SU-DHL-6 (cell line): ENCODE measurements at regions not wholly inside any gene's neighbourhood (a gene's known extent, or its start where the extent isn't known, plus 50 kb on each side); places are given as distances from the start of the nearest gene placed in this dataset.

Source experiments
- H2AFZ ChIP-seq: fragments of 200-600 bp; sonication (generic); 2 replicates; pipeline ENCODE4 v1.6.1; 2014; ENCODE audit warnings: low read depth, mild to moderate bottlenecking, moderate library complexity, mixed read lengths, antibody characterized with exemption, low read length; ENCODE audit not compliant: severe bottlenecking
- H3F3A ChIP-seq: fragments of 200-600 bp; shearing (Covaris generic); 2 replicates; pipeline ENCODE4 v1.6.0; 2016; ENCODE audit warnings: antibody characterized with exemption, mild to moderate bottlenecking; ENCODE audit not compliant: insufficient read depth
- H3K27ac ChIP-seq: fragments of 200-600 bp; sonication (generic); 2 replicates; pipeline ENCODE4 v1.5.1; 2016; ENCODE audit warnings: low read depth, mild to moderate bottlenecking, low read length, moderate library complexity, mixed read lengths
- H3K27me3 ChIP-seq: fragments of 200-600 bp; sonication (generic), shearing (Covaris generic); 2 replicates; pipeline ENCODE4 v1.6.0; 2014; ENCODE audit warnings: mild to moderate bottlenecking, low read length
- H3K36me3 ChIP-seq: fragments of 200-600 bp; sonication (generic); 2 replicates; pipeline ENCODE4 v1.6.1; 2014; ENCODE audit warnings: mild to moderate bottlenecking, low read length, mixed read lengths
- H3K4me2 ChIP-seq: fragments of 300-600, 200-600 bp; shearing (Covaris generic), sonication (generic); 2 replicates; pipeline ENCODE4 v1.6.0; 2014; ENCODE audit warnings: low read length, low read depth, mild to moderate bottlenecking; ENCODE audit not compliant: poor library complexity, severe bottlenecking
- H3K4me3 ChIP-seq: fragments of 200-600 bp; sonication (generic); 2 replicates; pipeline ENCODE4 v1.5.1; 2014; ENCODE audit warnings: antibody characterized with exemption, low read length, mild to moderate bottlenecking, mixed read lengths; ENCODE audit not compliant: insufficient read depth, poor library complexity, severe bottlenecking
- H3K79me2 ChIP-seq: fragments of 200-600 bp; sonication (generic); 2 replicates; pipeline ENCODE4 v1.6.1; 2014; ENCODE audit warnings: mild to moderate bottlenecking, low read length, moderate library complexity; ENCODE audit not compliant: insufficient read depth
- H3K9ac ChIP-seq: fragments of 200-600 bp; sonication (generic); 2 replicates; pipeline ENCODE4 v1.7.0; 2014; ENCODE audit warnings: mild to moderate bottlenecking, low read length
- H3K9me2 ChIP-seq: fragments of 200-600 bp; sonication (generic); replicated peaks from 2 replicates; pipeline ENCODE4 v1.6.1; 2014; ENCODE audit warnings: low read length; ENCODE audit not compliant: insufficient read depth
- H3K9me3 ChIP-seq: fragments of 200-600 bp; sonication (generic); 2 replicates; pipeline ENCODE4 v1.6.1; 2014; ENCODE audit warnings: low read length, mixed read lengths; ENCODE audit not compliant: insufficient read depth
- H4K20me1 ChIP-seq: fragments of 200-600 bp; sonication (generic); 2 replicates; pipeline ENCODE4 v1.6.1; 2014; ENCODE audit warnings: low read depth, mild to moderate bottlenecking, antibody characterized with exemption, low read length, moderate library complexity, mixed read lengths
- EZH2phosphoT487 ChIP-seq: fragments of 200-600 bp; sonication (generic), shearing (Covaris generic); conservative IDR thresholded peaks from 2 replicates; pipeline ENCODE4 v1.6.1; 2018; ENCODE audit warnings: mild to moderate bottlenecking, antibody characterized with exemption, low read length, moderate library complexity, mixed read lengths
- TF ChIP-seq, protein P1 (sequence below): fragments of 200-600 bp; sonication (generic); IDR thresholded peaks from one replicate; pipeline ENCODE4 v1.5.1; 2017; ENCODE audit warnings: antibody characterized with exemption, mild to moderate bottlenecking, low read length, moderate library complexity; ENCODE audit not compliant: insufficient read depth, poor library complexity, severe bottlenecking

DNA sequence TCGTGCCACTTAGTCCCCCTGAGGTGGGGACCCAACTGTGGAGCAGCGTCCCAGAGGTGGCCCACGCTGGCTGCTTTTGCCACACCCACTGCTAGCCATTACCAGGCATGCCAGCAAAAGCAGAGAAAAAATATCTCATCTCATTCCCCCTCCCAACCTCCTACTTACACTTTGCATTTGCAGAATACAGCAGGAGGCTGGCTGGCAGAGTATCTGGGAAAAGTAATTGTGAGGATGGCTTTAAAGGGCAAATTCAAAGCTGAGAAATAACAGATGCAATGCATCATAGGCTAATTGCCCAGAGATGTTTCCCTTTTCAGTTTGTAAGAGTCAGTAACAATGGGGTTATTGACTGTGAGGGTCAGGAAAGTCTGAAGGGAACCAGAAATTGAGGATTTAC lies 438.1 kb upstream of the DSEL start:
- Histone ChIP-seq H3K4me3 (no peak overlapping the region), H3K9me3 (no peaks in the 10 kb centered on the region), H3K79me2 (no peaks in the 10 kb centered on the region), H3K27ac (no peak overlapping the region), H3K4me2 (no peak overlapping the region), H4K20me1 (no peaks in the 10 kb centered on the region), H3K9ac (no peak overlapping the region), H3K9me2 (no peaks in the 10 kb centered on the region), H3K36me3 (no peaks in the 10 kb centered on the region), H3F3A (no peaks in the 10 kb centered on the region), H3K27me3 (no peaks in the 10 kb centered on the region), H2AFZ (no peak overlapping the region)
- no peak for TF ChIP-seq EZH2phosphoT487
- TF ChIP-seq, protein P1, sequence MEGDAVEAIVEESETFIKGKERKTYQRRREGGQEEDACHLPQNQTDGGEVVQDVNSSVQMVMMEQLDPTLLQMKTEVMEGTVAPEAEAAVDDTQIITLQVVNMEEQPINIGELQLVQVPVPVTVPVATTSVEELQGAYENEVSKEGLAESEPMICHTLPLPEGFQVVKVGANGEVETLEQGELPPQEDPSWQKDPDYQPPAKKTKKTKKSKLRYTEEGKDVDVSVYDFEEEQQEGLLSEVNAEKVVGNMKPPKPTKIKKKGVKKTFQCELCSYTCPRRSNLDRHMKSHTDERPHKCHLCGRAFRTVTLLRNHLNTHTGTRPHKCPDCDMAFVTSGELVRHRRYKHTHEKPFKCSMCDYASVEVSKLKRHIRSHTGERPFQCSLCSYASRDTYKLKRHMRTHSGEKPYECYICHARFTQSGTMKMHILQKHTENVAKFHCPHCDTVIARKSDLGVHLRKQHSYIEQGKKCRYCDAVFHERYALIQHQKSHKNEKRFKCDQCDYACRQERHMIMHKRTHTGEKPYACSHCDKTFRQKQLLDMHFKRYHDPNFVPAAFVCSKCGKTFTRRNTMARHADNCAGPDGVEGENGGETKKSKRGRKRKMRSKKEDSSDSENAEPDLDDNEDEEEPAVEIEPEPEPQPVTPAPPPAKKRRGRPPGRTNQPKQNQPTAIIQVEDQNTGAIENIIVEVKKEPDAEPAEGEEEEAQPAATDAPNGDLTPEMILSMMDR, result no peak

DNA sequence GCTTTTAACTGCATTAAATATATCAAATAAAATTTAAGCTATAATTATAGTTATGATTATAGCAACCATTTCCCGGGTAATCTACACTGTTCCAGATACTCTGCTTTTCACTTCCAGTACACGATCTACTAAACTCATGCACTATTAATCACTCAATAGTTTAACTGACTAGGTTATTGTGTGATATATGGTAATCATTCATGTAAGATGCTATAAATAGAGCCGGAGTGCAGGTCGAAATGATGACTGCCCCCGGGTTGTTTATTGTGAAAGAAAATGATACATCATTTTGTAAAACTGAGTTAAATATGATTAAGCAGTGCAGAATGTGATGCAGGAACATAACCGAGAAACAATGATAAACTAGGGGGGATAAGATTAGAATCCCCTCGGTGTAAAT lies 434.6 kb upstream of the DSEL start:
- no peak overlapping the region for H3K27ac ChIP-seq
- H2AFZ ChIP-seq, result no peak overlapping the region
- no peaks in the 10 kb centered on the region for H3K9me2 ChIP-seq
- no peaks in the 10 kb centered on the region for H3K36me3 ChIP-seq
- no peaks in the 10 kb centered on the region for H3K9me3 ChIP-seq
- H3F3A ChIP-seq, result no peaks in the 10 kb centered on the region
- H3K4me3 ChIP-seq, result no peak overlapping the region
- no peak overlapping the region for H3K4me2 ChIP-seq
- no peaks in the 10 kb centered on the region for H4K20me1 ChIP-seq
- no peak overlapping the region for H3K9ac ChIP-seq
- no peaks in the 10 kb centered on the region for H3K79me2 ChIP-seq
- TF ChIP-seq, protein P1, result no peak
- no peak for TF ChIP-seq EZH2phosphoT487
- H3K27me3 ChIP-seq, result no peaks in the 10 kb centered on the region

DNA sequence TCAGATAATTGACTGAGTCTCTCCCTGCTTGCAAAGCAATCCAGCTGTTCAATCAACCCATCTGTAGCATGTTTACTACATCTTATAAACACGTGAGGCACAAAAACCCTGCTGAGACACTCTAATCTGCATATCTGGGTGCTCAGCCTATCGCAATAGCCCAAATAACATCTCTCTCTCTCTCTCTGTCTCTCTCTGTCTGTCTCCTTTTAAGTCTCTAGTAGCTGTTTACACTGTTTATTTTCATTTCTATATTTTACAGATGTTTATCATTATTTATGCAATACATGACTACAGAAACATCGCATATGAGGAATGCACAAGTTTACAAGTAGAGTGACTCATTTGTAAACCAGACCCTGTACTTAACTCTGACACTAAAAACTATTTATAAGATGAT lies 422.1 kb upstream of the DSEL start:
- Histone ChIP-seq H3K27ac (no peak overlapping the region), H3F3A (no peaks in the 10 kb centered on the region), H3K9me3 (no peaks in the 10 kb centered on the region), H3K4me3 (no peak overlapping the region), H3K4me2 (no peak overlapping the region), H3K27me3 (no peaks in the 10 kb centered on the region), H2AFZ (no peak overlapping the region), H3K79me2 (no peaks in the 10 kb centered on the region), H3K9me2 (no peaks in the 10 kb centered on the region), H4K20me1 (no peaks in the 10 kb centered on the region), H3K9ac (no peak overlapping the region), H3K36me3 (no peaks in the 10 kb centered on the region)
- TF ChIP-seq, protein P1, result no peak
- TF ChIP-seq EZH2phosphoT487, result no peak

DNA sequence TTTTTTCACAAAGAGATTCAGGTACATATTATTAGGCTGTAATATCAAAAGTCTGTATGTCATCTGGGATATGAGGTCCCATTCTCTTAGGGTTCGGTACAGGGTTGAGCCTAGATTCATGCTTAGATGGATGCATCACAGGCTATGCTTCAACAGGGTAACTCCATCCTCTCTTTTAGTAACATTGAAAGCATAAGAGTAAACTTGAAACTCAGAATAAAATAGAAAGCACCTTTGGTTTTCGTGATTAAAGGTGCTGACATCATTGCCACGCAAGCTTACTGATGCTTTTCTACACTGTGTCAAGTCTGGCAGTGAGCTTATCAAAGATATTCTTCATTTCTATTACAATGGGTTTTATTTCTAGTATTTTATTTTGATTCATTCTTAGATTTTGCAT lies 419.1 kb upstream of the DSEL start:
- no peaks in the 10 kb centered on the region for H4K20me1 ChIP-seq
- H3K27me3 ChIP-seq, result no peaks in the 10 kb centered on the region
- no peaks in the 10 kb centered on the region for H3K79me2 ChIP-seq
- TF ChIP-seq EZH2phosphoT487, result no peak
- TF ChIP-seq, protein P1, result no peak
- H3K36me3 ChIP-seq, result no peaks in the 10 kb centered on the region
- no peak overlapping the region for H2AFZ ChIP-seq
- H3K9ac ChIP-seq, result no peak overlapping the region
- H3K4me3 ChIP-seq, result no peak overlapping the region
- H3K9me2 ChIP-seq, result no peaks in the 10 kb centered on the region
- H3K9me3 ChIP-seq, result no peaks in the 10 kb centered on the region
- H3K4me2 ChIP-seq, result no peak overlapping the region
- no peaks in the 10 kb centered on the region for H3F3A ChIP-seq
- no peak overlapping the region for H3K27ac ChIP-seq
